GM21825 (cell line): ENCODE measurements at regions not wholly inside any gene's neighbourhood (a gene's known extent, or its start where the extent isn't known, plus 50 kb on each side); places are given as distances from the start of the nearest gene placed in this dataset.

Experiments used
- ATAC-seq: cut with Tn5 transposase; IDR thresholded peaks from one replicate; pipeline ENCODE4 v1.9.1; 2021; ENCODE audit warnings: mild to moderate bottlenecking, moderate library complexity; ENCODE audit not compliant: unreplicated experiment

- no peak for ATAC-seq
Measured at GRCh38 chr15:26378304-26378703, 394.6 kb downstream of the GABRB3 start.

GRCh38 chr15:26376243-26376642 is 396.6 kb downstream of the GABRB3 start:
- no peak for ATAC-seq

GRCh38 chr15:26374806-26375205 is 398.1 kb downstream of the GABRB3 start:
- no peak for ATAC-seq

- ATAC-seq = no peak
Measured at GRCh38 chr15:26372706-26373105, 400.2 kb downstream of the GABRB3 start.

GRCh38 chr15:26365077-26365476 is 407.8 kb downstream of the GABRB3 start:
- ATAC-seq = no peak

- ATAC-seq = no peak
Measured at GRCh38 chr15:26359855-26360254, 413.0 kb downstream of the GABRB3 start.

GRCh38 chr15:26358708-26359107 is 414.2 kb downstream of the GABRB3 start:
- no peak for ATAC-seq

- no peak for ATAC-seq
Measured at GRCh38 chr15:26357653-26358052, 415.2 kb downstream of the GABRB3 start.

- ATAC-seq = no peak
Measured at GRCh38 chr15:26355472-26356074, 417.3 kb downstream of the GABRB3 start.

- ATAC-seq = no peak
Measured at GRCh38 chr15:26352909-26353308, 420.0 kb downstream of the GABRB3 start.

- no peak for ATAC-seq
Measured at GRCh38 chr15:26352406-26352805, 420.5 kb downstream of the GABRB3 start.

GRCh38 chr15:26325495-26325894 is 447.4 kb downstream of the GABRB3 start:
- no peak for ATAC-seq

GRCh38 chr15:26323566-26323965 is 449.3 kb downstream of the GABRB3 start:
- ATAC-seq = no peak

GRCh38 chr15:26318689-26319088 is 454.2 kb downstream of the GABRB3 start:
- ATAC-seq = no peak

GRCh38 chr15:26314577-26314976 is 451.4 kb upstream of the ATP10A start:
- no peak for ATAC-seq

- no peak for ATAC-seq
Measured at GRCh38 chr15:26311710-26312236, 448.6 kb upstream of the ATP10A start.

GRCh38 chr15:26298659-26299170 is 435.6 kb upstream of the ATP10A start:
- no peak for ATAC-seq

- no peak for ATAC-seq
Measured at GRCh38 chr15:26298010-26298658, 435.0 kb upstream of the ATP10A start.

GRCh38 chr15:26295336-26296085 is 432.4 kb upstream of the ATP10A start:
- ATAC-seq = no peak

GRCh38 chr15:26294059-26294689 is 431.0 kb upstream of the ATP10A start:
- no peak for ATAC-seq

- no peak for ATAC-seq
Measured at GRCh38 chr15:26287381-26287780, 424.3 kb upstream of the ATP10A start.
